ENCODE measurements at regions not wholly inside any gene's neighbourhood (a gene's known extent, or its start where the extent isn't known, plus 50 kb on each side); places are given as distances from the start of the nearest gene placed in this dataset.

GRCh38 chr16:50419116-50419515 lies 50.3 kb upstream of the BRD7 start:
- intact Hi-C loops (cut with DNase I) = no loop called here
- no peak overlapping the region for H3K4me3 ChIP-seq
- DNase-seq = no peak
- H3K27ac ChIP-seq = no peak overlapping the region
- H3K4me1 ChIP-seq = no peaks in the 10 kb centered on the region
- H3K27me3 ChIP-seq (ENCODE audit: insufficient read depth in 3 of 3, low read length in 2 of 3) = peaks cover 0 to 11% (median 4%) of the 10 kb centered on the region in 3 donors
- H3K9me3 ChIP-seq = peaks cover 27% of the 10 kb centered on the region
- no peak for ATAC-seq
- H3K36me3 ChIP-seq (ENCODE audit: insufficient read depth in 1 of 2, low read depth in 1 of 2) = no peaks in the 10 kb centered on the region
- TF ChIP-seq CTCF (IDR thresholded peaks at IDR 0.05) = no peak

All from psoas muscle (tissue), 6 donors.